ENCODE measurements at regions not wholly inside any gene's neighbourhood (a gene's known extent, or its start where the extent isn't known, plus 50 kb on each side); places are given as distances from the start of the nearest gene placed in this dataset.

DNA sequence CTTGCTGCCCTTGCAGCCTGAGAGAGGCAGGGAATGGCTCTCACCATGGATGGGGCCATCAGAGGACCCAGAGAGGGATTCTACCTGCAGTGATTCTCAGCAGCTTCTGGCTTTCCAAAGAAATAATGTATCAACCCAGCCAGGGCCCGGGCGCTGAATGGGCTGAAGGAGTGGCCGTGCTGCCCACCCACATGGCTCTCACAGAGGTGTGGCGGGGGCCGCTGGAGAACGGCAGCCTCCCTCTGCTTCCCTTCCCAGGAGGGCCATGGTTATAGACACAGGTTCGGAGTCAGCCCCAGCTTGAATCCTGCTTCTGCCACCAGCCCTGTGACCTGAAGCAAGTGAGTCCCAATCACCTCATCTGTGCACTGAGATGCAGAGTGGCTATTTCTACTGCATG is 82.7 kb downstream of the THAP12 start:
- DNase-seq (ENCODE audit: low read depth, low spot score), result no peak

DNA sequence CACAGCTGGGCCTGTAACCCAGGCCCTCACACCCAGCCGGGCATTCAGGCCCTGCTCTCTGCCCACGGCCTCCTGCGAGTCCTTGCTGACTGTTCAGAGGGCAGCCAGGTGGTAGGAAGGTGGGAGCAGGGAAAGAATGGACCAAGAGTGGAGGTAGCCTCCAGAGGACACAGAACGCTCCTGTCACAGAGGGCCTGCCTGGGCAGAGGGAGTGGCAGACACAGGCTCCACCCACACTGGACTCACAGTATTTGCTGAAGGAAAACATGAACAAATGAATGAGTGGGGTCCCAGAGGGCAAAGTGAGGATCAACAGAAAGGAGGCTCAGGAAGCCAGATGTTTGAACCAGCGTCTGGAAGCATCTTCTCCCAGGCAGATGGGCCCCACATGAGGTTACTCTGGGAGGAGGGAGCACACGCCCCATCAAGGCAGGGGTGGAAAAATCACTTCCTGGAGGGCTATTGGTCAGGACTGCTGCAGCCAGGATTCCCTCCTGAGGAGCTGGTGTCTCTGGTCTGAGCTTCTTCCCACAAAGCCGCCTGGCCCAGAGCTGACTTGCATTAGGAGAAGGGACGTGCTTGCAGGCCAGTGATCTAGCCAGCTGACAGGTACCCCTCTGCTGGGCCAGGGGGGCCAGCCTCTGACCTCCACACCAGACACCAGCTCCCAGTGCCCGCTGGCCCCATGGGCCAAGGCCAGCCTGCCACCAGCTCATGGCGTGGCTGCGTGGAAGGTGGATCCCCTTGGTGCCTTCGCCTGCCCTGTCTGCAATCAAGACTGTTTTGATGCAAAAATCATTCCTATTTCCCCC is 84.0 kb downstream of the THAP12 start:
- DNase-seq (ENCODE audit: low read depth, low spot score), result no peak

DNA sequence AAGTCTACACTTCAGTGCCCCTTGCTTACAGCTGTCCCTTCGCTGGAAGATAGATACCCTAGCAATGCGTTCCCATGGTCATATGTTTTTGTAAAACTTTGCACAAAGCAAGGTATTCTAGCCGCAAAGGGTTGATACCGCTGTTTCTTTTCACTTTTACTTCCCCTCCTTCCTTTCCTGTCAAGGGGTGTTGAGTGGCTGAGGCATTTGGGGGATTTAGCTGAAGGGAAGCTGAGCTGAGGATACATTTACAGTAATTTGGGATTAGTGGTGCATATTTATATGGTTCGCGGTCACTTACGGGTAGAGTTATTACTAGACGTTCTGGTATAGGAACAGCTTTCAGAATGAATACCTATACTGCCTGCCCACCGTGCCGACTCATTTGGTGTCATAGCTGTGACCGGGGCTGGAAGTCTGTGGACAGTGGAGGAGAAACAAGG is 86.9 kb upstream of the WNT11 start:
- no peak for DNase-seq (ENCODE audit: low read depth, low spot score)

DNA sequence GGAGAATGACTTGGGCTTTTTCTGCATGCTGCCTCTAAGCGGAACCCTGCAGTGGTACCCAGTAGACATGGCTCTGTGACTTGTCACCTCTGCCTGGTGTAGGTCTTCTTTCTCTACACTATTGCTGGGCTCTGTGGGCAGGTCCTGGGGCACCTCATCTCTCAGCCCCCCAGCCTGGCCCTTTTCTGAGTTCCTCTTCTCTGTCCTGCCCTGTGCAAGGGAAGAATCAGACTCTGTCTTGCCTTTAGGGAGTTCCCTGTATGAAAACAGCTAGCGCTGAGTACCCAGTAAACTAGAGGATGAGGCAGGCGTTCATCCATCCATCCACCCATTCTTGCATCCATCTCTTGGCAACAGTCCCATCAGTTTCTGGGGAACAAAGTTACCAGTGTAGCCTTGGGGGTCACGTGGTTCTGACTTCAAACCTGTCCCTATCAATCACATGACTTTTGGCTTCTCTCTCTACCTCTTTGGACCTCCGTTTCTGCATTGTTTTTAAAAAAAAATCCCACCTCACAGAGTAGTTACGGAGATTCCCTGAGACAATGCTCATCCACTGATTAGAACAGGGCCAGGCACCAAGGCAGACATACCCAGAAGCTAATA is 86.4 kb upstream of the WNT11 start:
- no peak for DNase-seq (ENCODE audit: low read depth, low spot score)

DNA sequence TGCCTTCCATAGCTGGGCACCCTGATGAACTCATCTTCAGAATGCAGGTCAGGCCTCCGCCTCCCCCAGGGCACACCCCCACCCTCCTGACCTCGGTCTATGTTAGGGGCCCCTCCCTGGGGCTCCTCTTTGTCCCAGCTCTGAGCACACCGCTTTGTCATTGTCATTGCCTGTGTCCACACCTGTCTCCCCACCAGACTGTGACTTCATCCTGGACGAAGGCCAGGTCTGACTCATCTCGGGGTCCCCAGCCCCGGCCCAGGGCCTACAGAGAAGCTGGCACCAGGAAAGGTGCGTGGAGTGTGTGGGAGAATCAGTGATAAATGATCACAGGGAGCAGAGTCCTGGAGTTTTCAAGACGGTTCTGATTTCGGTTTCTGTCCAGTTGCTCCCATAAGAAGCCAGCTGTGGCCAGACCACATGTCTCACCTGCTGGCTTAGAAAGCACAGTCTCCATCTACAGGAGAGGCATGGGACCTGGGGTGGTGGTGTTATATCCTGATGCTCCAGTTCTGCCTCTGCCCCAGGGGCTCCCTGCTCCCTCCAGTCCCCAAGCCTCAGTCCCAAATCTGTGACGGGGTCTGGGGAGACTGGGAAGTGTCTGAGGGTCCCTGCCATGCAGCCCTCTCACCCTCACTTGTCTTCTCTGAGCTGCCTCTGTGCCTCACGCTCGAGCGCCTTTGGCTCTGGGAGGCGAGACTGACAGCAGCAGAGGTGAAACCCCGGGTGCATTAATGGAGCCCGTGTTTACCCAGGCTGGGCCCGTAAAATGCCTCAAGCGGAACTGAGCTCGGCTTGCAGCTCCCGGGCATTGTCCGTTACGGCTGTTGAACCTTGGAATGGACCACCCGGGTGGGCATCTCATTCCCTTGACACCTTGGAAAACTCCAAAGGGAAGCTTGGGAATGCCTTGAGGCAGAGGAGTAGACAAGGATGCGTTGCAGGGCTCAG is 85.5 kb upstream of the WNT11 start:
- no peak for DNase-seq (ENCODE audit: low read depth, low spot score)

DNA sequence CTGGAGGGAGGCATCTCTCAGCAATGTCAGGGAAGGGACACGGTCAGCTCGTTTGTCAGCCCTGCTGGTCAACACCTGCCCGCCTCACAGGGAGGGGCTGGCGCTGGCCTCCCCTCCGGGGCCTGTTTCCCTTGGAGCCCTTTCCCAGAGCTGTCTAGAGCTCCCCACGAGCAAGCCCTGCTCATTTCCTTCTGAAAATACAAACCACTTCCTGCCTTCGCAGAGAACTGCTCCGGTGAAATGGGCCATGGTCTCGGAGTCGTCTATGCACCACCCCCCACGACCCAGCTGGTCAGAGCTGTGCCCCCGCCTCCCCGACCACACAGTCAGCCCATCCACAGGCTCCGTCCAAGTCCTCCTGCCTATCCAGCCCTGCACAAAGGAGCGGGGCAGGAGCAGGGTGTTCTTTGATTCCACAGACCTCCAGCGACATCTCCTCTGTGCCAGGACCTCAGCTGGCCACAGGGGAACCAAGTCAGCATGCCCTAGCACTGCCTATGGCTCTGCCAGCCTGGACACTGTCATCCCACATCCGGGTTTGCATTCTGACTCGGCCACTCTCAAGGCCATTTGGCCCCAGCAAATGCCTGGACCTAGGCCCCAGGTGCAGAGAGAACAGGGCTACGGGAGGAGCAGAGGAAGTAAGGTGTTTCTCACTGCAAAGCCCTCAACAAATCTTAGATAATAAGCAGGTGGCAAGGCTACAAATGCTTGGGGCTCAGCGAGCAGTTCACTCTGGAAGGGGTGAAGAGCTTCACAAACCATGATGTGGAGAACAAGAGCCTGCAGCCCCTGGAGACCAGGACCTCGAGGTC is 82.1 kb upstream of the WNT11 start:
- peak; percentile 4 for DNase-seq (ENCODE audit: low read depth, low spot score)

DNA sequence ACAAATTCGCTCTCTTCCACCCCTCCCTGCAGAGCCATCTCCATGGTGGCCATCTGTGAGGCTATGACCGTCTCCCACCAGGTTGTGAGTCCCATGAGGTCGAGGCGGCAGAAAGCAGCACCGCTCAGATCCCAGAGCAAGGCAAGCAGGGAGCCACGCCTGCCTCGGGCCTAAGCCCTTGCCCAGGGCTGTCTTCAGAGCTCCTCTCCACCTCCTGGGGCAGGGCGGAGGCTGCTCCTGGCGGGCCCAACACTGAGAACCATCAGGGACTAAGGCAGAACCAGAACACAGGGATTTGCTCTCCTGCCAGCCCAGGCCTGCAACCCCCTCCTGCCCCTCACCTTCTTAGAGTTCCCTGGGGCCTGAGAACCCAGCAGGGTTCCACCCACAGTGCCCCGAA is 80.9 kb upstream of the WNT11 start:
- no peak for DNase-seq (ENCODE audit: low read depth, low spot score)

DNA sequence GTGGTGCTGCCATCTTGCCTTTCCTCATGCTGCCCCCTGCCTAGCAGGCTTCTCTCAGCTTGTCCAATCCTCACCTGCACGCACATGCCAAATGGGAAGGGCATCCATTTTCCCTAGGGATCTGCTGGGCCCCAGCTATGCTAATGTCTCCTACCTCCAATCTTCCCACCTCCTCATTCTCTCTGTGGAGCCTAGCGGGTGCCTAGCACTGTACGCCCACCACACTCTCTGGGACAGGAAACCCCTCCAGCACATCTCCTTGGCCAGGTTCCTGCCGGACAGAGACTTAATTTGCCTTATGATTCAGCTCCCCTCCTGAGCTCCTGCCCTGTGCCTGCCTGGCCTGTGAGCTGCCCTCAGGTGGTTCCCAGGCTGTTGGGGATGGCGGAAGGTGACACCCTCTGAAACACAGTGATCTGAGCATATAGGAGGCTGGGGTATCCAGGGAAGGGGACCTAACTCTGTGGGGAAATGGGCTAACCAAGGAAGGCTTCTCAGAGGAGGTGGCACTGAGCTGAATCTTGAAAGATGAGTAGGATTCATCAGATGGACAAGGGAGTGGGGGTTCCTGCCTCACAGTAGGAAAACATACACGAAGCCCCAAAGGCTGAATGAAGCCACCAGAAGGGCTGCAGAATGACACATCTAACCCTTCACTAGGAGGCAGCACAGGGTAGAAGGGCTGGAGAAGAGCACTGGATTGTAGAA is 79.2 kb upstream of the WNT11 start:
- no peak for DNase-seq (ENCODE audit: low read depth, low spot score)

DNA sequence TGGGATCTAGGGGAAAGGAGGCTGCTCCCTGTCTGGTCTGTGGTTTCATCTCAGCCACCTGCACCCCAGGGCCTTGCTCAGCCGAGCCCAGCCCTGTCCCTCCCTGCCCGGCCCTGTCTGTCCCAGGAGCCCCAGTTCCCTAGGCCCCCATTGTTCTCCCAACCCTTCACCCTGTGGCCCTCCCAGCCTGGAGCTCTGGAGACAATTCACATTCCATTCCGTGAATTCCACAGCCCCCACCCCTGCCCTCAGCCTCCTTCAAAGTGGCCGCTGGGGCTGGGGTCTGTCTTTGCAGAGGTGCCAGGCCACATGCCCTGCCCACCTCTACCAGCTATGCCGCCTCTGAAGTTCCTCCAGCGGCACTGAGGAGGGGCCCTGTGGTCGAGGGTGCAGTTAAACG is 77.9 kb upstream of the WNT11 start:
- DNase-seq (ENCODE audit: low read depth, low spot score), result no peak

DNA sequence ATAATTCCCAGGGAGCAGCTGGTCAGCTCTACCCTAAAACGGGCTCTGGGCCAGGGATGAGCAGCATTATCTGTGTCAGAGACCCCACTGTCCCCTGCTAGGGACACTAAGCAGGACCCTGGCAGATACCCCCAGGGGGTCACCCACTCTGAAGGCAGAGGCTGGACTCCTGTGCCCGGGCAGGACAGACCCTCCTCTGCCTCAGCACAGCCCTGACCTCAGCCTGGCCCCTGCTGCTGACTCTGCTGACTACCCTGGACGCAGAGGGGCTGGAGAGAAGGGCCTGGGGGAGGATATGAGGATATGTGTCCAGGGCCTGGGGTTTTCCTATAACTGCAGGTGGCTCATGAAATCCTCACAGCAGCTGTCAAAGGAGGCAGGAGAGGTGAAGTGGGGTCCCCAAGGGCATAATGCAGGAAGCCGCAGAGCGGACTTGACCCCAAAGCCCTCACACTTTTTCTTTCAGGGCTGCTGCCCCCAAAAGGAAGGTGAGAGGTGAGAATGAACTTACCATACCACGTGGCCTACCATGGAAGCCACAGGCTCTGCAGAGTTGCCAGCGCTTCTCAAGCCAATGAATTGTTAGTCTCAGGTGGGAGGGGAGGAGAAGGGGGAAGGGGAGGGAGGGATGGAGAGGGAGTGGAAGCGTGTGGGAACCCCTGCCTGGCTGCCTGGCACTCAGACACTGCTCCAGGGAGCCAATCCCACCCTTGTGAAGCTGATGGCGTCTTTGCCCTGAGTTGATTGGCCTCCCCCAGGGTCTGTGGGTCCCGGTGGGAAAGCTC is 76.7 kb upstream of the WNT11 start:
- no peak for DNase-seq (ENCODE audit: low read depth, low spot score)

DNA sequence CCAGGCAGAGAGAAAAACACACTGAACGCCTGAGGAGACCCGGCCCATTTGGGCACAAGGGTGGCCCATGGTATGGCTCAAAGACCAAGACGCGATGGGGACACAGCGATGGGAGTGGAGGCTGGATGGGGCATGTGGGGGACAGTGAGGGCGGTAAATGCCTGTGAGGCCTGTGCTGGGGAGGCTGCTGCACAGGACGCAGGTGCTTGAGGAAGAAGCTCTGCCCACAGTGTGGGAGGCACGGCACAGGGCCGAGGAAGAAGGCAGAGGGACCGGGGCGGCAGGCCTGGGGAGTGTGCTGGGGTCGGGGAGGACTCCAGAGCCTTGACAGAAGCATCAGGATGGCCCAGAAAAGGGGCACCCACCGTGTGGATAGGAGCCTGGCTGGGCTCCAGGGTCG is 75.9 kb upstream of the WNT11 start:
- no peak for DNase-seq (ENCODE audit: low read depth, low spot score)

DNA sequence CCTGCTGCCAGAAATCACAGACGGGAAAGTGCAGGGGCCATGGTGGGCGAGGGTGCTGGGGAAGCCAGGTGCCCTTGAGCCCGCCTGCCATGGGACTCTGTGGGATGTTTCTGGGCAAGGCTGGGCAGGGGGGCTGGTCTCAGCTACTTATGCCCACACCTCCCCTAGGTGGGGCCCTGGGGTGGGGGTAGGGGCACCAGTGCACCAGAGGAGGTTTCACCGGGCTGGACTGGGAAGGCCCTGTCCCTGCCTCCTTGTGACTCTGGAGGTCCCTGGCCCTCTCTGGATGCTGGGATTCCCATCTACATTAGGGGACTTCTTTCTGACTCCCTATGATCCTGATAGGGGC is 75.2 kb upstream of the WNT11 start:
- DNase-seq (ENCODE audit: low read depth, low spot score), result no peak

DNA sequence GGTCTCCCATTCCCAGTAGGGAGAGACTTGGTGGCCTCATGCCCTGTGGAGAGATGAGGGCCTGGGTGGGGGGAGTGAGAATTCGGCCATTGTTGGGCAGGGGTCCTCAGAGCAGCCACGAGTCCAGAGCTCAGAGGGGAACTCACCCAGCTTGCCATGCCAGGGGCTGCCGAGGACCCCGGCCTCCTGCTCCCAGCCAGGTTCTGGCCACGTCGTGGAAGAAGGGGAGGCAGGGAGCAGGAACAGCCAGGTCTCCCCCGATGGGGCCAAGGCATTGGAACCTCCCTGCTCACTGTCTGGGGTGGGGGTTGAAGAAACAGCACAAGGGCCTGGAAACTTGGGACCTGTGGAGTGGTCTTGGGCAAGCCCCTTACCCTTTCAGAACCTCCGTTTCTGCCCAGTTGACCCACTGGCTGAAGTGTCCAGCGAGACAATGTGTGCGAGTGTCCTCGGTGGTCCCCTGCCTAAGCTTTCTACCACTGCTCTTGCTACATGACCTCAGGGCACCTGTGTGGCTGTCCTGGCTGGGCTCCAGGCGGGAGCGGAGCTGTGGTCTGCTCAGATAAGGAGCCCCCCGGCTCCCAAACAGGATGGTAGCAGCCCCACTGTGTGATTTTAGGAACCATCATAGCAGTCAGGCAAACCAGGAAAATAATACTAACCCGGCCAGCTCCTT is 74.7 kb upstream of the WNT11 start:
- no peak for DNase-seq (ENCODE audit: low read depth, low spot score)

DNA sequence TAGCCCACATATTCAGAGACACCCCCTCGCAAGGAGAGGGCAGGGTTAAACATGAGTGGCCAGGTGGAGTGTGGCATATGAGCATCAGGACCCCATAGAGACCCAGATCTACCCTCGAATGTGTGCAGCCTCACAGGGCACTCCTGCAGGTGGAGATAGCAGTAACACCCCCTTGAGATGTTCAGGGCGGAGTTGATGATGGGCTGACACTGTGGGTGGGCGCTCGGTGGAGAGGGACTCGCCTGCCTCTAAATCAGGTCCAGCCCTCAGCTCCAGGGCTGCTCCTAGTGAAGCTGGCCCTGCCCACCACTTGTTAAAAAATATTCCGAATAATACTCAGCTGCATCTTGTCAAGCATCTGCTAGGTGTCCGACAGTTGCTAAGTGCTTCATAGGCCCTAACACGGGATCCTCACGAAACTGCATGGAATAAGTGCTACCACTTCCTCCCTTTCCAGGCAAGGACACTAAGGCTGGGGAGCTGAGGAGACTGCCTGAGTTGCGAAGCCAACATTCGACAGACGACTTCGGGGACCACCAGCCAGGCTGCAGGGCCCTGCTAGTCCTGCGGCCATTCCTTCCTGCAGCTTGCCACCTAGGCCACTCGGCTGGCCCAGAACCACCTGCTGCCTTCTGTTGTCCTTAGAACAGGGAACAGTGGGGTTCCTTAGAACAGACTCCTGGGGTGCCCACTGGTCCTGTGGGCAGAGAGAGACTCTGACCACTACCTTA is 74.0 kb upstream of the WNT11 start:
- no peak for DNase-seq (ENCODE audit: low read depth, low spot score)

DNA sequence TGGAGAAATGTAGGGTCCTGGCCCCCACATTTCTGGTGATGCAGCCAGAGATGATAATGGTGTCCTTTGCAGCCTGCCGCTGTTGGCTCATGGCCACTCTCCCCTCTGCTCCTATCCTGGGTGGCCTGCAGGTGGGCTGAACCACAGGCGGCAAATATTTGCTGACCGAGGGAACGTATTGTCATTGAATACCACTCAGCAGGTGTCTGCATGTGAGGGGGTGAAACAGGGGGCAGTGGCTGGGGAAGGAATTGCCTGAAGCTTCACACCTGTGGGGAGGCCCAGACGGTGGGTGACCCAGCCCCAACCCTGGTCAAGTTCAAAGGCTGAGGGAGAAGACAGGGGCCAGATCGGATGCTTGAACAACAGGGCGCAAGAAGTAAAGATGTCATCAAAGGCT is 73.3 kb upstream of the WNT11 start:
- DNase-seq (ENCODE audit: low read depth, low spot score), result no peak

DNA sequence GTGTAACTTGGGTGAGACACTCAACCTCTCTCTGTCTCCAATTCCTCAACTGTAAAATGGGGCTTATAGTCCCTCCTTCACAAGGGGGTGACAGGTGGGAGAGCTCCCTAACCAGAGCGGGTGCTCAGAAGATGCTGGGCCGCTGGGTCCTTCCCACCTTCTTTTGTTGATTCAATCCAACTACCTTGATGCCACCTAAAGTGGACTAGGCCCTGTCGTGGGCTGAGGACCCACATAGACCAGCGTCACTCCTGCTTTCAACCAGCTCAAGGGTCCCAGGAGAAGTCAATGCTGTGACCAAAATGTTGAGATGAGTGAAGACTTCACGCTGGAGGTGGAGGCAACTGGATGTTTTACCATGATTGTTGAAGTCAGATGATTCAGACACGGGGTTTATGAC is 72.7 kb upstream of the WNT11 start:
- no peak for DNase-seq (ENCODE audit: low read depth, low spot score)

DNA sequence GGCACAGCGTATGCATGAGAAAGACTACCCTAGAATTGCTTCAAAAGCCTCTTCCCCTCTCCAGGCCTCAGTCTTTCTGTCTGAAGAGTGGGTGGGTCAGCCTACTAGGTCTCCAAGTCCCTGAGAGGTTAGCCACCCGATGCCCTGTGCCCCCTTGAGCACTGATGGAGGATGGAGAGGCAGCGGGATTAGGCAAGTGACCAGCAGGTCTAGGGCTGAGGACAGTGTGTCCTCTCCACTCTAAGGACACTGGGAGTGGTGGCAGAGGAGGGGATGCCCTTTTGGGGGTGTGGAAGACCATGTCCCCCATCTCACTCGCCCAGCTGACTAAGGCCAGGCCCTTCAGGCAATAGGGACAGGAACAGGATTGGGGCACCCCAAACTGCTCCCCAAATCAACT is 72.2 kb upstream of the WNT11 start:
- no peak for DNase-seq (ENCODE audit: low read depth, low spot score)

DNA sequence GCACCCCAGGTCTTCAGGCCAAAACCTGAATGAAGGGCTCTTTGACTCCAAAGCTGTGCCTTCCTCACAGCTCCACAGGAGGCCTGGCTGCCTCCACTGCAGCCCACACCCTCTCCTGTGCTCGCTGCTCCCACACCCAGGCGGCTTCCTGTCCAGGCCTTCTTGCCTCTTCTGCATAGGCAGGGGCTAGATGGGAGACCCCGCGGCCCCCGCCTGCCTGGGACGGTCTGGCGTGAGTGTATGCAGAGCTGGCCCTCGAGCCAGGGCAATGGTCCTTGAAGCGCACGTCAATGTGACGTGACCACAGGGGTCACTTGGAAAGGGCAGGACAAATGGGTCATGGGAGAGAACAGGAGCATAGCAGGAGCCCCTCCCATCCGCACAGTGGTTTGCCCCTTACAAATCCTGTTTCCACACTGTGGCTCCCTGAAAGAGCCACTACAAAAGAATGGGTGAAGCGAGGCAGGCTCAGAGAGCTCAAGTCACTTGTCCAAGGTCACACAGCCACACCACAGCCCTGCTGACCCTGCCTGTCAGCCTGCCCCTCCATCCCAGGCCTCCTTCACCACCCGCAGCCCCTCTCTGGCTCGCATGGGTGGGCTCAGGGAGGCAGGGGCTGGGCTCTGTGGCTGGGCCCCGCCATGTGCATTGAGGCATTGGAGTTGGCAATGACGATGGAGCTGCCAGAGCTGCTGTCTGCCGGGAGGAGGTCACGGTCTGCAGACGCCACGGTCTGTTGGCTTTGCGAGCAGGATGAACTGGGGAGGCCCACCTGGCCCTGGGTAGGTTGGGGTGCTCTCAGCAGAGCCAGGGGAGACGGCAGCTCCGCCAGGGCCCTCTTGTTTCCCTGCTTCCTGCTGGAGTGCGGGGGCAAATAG is 71.2 kb upstream of the WNT11 start:
- DNase-seq (ENCODE audit: low read depth, low spot score), result no peak

Measured in activated naive CD8-positive, alpha-beta T cell treated with anti-CD3 and anti-CD28 coated beads, Interleukin-2, amount 50 U/mL, for 16 hours (primary cell).